ENCODE measurements at regions not wholly inside any gene's neighbourhood (a gene's known extent, or its start where the extent isn't known, plus 50 kb on each side); places are given as distances from the start of the nearest gene placed in this dataset.

DNA sequence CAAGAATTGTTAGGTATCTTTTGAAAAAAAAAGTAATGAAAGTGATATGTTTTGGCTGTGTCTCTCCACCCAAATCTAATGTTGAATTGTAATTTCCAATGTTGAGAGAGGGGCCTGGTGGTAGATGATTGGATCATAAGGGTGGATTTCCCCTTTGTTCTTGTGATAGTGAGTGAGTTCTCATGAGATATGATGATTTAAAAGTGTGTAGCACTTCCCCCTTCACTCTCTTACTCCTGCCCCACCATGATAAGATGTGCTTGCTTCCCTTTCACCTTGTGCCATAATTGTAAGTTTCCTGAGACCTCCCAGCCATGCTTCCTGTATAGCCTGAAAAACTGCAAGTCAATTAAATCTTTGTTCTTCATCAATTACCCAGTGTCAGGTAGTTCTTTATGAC is 70.7 kb downstream of the XCL2 start:
- no peak for TF ChIP-seq EZH2 (IDR thresholded peaks at IDR 0.05; ENCODE audit: insufficient read depth, low read length)
- TF ChIP-seq, protein P1, sequence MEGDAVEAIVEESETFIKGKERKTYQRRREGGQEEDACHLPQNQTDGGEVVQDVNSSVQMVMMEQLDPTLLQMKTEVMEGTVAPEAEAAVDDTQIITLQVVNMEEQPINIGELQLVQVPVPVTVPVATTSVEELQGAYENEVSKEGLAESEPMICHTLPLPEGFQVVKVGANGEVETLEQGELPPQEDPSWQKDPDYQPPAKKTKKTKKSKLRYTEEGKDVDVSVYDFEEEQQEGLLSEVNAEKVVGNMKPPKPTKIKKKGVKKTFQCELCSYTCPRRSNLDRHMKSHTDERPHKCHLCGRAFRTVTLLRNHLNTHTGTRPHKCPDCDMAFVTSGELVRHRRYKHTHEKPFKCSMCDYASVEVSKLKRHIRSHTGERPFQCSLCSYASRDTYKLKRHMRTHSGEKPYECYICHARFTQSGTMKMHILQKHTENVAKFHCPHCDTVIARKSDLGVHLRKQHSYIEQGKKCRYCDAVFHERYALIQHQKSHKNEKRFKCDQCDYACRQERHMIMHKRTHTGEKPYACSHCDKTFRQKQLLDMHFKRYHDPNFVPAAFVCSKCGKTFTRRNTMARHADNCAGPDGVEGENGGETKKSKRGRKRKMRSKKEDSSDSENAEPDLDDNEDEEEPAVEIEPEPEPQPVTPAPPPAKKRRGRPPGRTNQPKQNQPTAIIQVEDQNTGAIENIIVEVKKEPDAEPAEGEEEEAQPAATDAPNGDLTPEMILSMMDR (IDR thresholded peaks at IDR 0.05; ENCODE audit: insufficient read depth, low read depth, low read length): no peak
